ENCODE measurements at regions not wholly inside any gene's neighbourhood (a gene's known extent, or its start where the extent isn't known, plus 50 kb on each side); places are given as distances from the start of the nearest gene placed in this dataset.

- intact Hi-C loops (cut with DNase I) = no loop called here
- H3K9me3 ChIP-seq = no peaks in the 10 kb centered on the region
- TF ChIP-seq CTCF (IDR thresholded peaks at IDR 0.05) = no peak
- no peak for TF ChIP-seq POLR2A (IDR thresholded peaks at IDR 0.05)
- H3K4me3 ChIP-seq = no peak overlapping the region
- peak overlapping the region in 2 of 4 donors; percentile 11 to 66 for H3K27ac ChIP-seq
- H3K36me3 ChIP-seq = no peaks in the 10 kb centered on the region
- no peak for DNase-seq
- H3K27me3 ChIP-seq = peaks cover 0 to 10% (median 0%) of the 10 kb centered on the region in 4 donors
- H3K4me1 ChIP-seq = peaks cover 0 to 32% (median 9%) of the 10 kb centered on the region in 3 donors
- 56 to 83% methylated on average over 1 of the region's 1 CpG for WGBS, 2 donors
Measured at GRCh38 chr15:38672273-38672672, 107.7 kb upstream of the RASGRP1 start.

GRCh38 chr15:38672814-38673670, 108.4 kb upstream of the RASGRP1 start:
- intact Hi-C loops (cut with DNase I) = no loop called here
- H3K27ac ChIP-seq = peak overlapping the region in 3 of 4 donors; percentile 21 to 66 (median 25)

GRCh38 chr15:38674448-38674847, 109.8 kb upstream of the RASGRP1 start:
- no peaks in the 10 kb centered on the region for H3K36me3 ChIP-seq
- H3K4me3 ChIP-seq = no peak overlapping the region
- H3K4me1 ChIP-seq = peaks cover 0 to 16% (median 0%) of the 10 kb centered on the region in 3 donors
- no peaks in the 10 kb centered on the region for H3K9me3 ChIP-seq
- H3K27me3 ChIP-seq = peaks cover 0 to 10% (median 0%) of the 10 kb centered on the region in 4 donors
- no peak overlapping the region for H3K27ac ChIP-seq
- no peak for TF ChIP-seq POLR2A (IDR thresholded peaks at IDR 0.05)
- no peak for TF ChIP-seq CTCF (IDR thresholded peaks at IDR 0.05)
- intact Hi-C loops (cut with DNase I) = no loop called here
- WGBS, 2 donors = 62 to 90% methylated on average over 4 of the region's 4 CpGs
- no peak for DNase-seq

More at GRCh38 chr15:38672814-38673670, 108.4 kb upstream of the RASGRP1 start:
- DNase-seq = no peak
- Histone ChIP-seq H3K4me1 (peaks cover 0 to 31% (median 9%) of the 10 kb centered on the region in 3 donors), H3K9me3 (no peaks in the 10 kb centered on the region), H3K4me3 (no peak overlapping the region), H3K36me3 (no peaks in the 10 kb centered on the region), H3K27me3 (peaks cover 0 to 10% (median 0%) of the 10 kb centered on the region in 4 donors)
- TF ChIP-seq POLR2A (IDR thresholded peaks at IDR 0.05) (no peak), CTCF (IDR thresholded peaks at IDR 0.05) (no peak)
- WGBS, 2 donors = 70 to 79% methylated on average over 10 to 12 of the region's 14 CpGs

- Histone ChIP-seq H3K36me3 (no peaks in the 10 kb centered on the region), H3K4me1 (peaks cover 0 to 3% (median 0%) of the 10 kb centered on the region in 3 donors), H3K4me3 (no peak overlapping the region), H3K27me3 (no peaks in the 10 kb centered on the region), H3K27ac (no peak overlapping the region), H3K9me3 (no peaks in the 10 kb centered on the region)
- no peak for DNase-seq
- 51 to 58% methylated on average over 2 of the region's 2 CpGs for WGBS, 2 donors
- TF ChIP-seq CTCF (IDR thresholded peaks at IDR 0.05) = no peak
- no peak for TF ChIP-seq POLR2A (IDR thresholded peaks at IDR 0.05)
- intact Hi-C loops (cut with DNase I) = no loop called here
Measured at GRCh38 chr15:38678281-38678680, 113.7 kb upstream of the RASGRP1 start.

GRCh38 chr15:38680775-38681174, 116.2 kb upstream of the RASGRP1 start:
- no peaks in the 10 kb centered on the region for H3K9me3 ChIP-seq
- no peak overlapping the region for H3K4me3 ChIP-seq
- H3K27me3 ChIP-seq = no peaks in the 10 kb centered on the region
- H3K36me3 ChIP-seq = no peaks in the 10 kb centered on the region
- TF ChIP-seq CTCF (IDR thresholded peaks at IDR 0.05) (no peak), POLR2A (IDR thresholded peaks at IDR 0.05) (no peak)
- intact Hi-C loops (cut with DNase I) = no loop called here
- 79 to 85% methylated on average over 5 of the region's 5 CpGs for WGBS, 2 donors
- no peak for DNase-seq
- H3K27ac ChIP-seq = no peak overlapping the region
- H3K4me1 ChIP-seq = peaks cover 0 to 4% (median 0%) of the 10 kb centered on the region in 3 donors

Measured in esophagus squamous epithelium (tissue), 5 donors.